HepG2 (cell line): ENCODE measurements at regions not wholly inside any gene's neighbourhood (a gene's known extent, or its start where the extent isn't known, plus 50 kb on each side); places are given as distances from the start of the nearest gene placed in this dataset.

Experiments used
- ATAC-seq: fragments of 200-7000 bp; cut with Tn5 transposase; 3 replicates; pipeline ENCODE4 v1.9.1; 2020; ENCODE audit warnings: mild to moderate bottlenecking, moderate library complexity
- BruUV-seq: library from RNA; stranded (reverse); fragments of 400-500 nt; replicated peaks from 2 replicates; lab custom pipeline; 2021; lab: Mats Ljungman, UMichigan
- CTCF ChIA-PET: fragments of 300-600 bp; formaldehyde crosslinking; extraction: SDS; loops from one replicate; lab custom pipeline; 2021; ENCODE audit warnings: low total read pairs, inconsistent platforms, low intra/inter-chr PET ratio; lab: Yijun Ruan, JAX
- POLR2A ChIA-PET: fragments of 350-600 bp; sonication (Branson Sonifier 250); formaldehyde crosslinking; loops from one replicate; lab custom pipeline; 2020; ENCODE audit warnings: antibody characterized with exemption, inconsistent platforms; lab: Yijun Ruan, JAX
- DNase-seq: peaks from one replicate; pipeline ENCODE4 v3.0.0-alpha.2; 2015; ENCODE audit warnings: low spot score
- FAIRE-seq: peaks from 3 replicates; lab custom pipeline; 2011; peaks lifted over from hg19 to GRCh38; lab: Jason Lieb, UNC
- H2AFZ ChIP-seq: one replicate; pipeline ENCODE4 v1.6.1; 2011; ENCODE audit warnings: low read length, inconsistent platforms
- H3K27ac ChIP-seq: fragments of 300-600 bp; 3 replicates; pipeline ENCODE4 v1.8.0; 2011; ENCODE audit warnings: mixed run types, mild to moderate bottlenecking, mixed read lengths, low read length, inconsistent platforms; ENCODE audit not compliant: insufficient read depth; ENCODE audit errors: extremely low read length
- H3K27me3 ChIP-seq, 2 experiments: fragments of 200-600 bp in 1 of 2; 2 replicates in 1 of 2; 3 replicates in 1 of 2; pipeline versions ENCODE4 v1.6.0 to v1.8.0; 2011; ENCODE audit warnings: low read length in 2 of 2, mild to moderate bottlenecking in 2 of 2, moderate library complexity in 2 of 2, inconsistent platforms in 1 of 2; ENCODE audit not compliant: insufficient read depth in 2 of 2, control insufficient read depth in 1 of 2
- H3K36me3 ChIP-seq, 2 experiments: fragments of 200-600 bp in 1 of 2; replicated peaks in 1 of 2; 2 replicates in 1 of 2; 3 replicates in 1 of 2; pipeline versions ENCODE4 v1.5.1 to v1.8.0; 2011; ENCODE audit warnings: low read length in 2 of 2, inconsistent platforms in 1 of 2; ENCODE audit not compliant: insufficient read depth in 2 of 2, control insufficient read depth in 1 of 2
- H3K4me1 ChIP-seq: 2 replicates; pipeline ENCODE4 v1.5.1; 2012; ENCODE audit warnings: low read length, inconsistent platforms; ENCODE audit not compliant: insufficient read depth
- H3K4me2 ChIP-seq: 2 replicates; pipeline ENCODE4 v1.6.0; 2011; ENCODE audit warnings: low read depth, low read length, inconsistent platforms
- H3K4me3 ChIP-seq, 3 experiments: fragments of 200-600 bp in 1 of 3; sonication (generic), shearing (Covaris generic) in 1 of 3; replicated peaks in 1 of 3; 2 replicates each; pipeline ENCODE4 v1.5.1; 2011 to 2016; ENCODE audit warnings: low read length in 3 of 3, inconsistent platforms in 2 of 3, low read depth in 2 of 3, mild to moderate bottlenecking in 2 of 3, control low read depth in 1 of 3, mixed read lengths in 1 of 3; ENCODE audit not compliant: insufficient read depth in 1 of 3
- H3K79me2 ChIP-seq: one replicate; pipeline ENCODE4 v1.6.1; 2011; ENCODE audit warnings: low read length, inconsistent platforms; ENCODE audit not compliant: insufficient read depth
- H3K9ac ChIP-seq: 2 replicates; pipeline ENCODE4 v1.6.0; 2011; ENCODE audit warnings: mild to moderate bottlenecking, low read depth, low read length, inconsistent platforms; ENCODE audit not compliant: insufficient read depth
- H3K9me3 ChIP-seq: 2 replicates; pipeline ENCODE4 v1.5.1; 2012; ENCODE audit warnings: mild to moderate bottlenecking, low read length
- H4K20me1 ChIP-seq: 2 replicates; pipeline ENCODE4 v1.6.0; 2011; ENCODE audit warnings: inconsistent platforms, mild to moderate bottlenecking, low read length, moderate library complexity; ENCODE audit not compliant: insufficient read depth
- ARHGAP35 ChIP-seq: sonication (generic); formaldehyde crosslinking; IDR thresholded peaks from 2 replicates; pipeline ENCODE4 v1.9.0; 2022; ENCODE audit warnings: mild to moderate bottlenecking, inconsistent platforms, moderate library complexity, missing genetic modification reagents, borderline replicate concordance
- HNF4G ChIP-seq, 2 experiments: sonication (generic) in 1 of 2; formaldehyde crosslinking in 1 of 2; IDR thresholded peaks; 2 replicates each; pipeline versions ENCODE4 v1.4.0 to v1.6.1; 2011 to 2020; ENCODE audit warnings: borderline replicate concordance in 2 of 2, low read depth in 2 of 2, mild to moderate bottlenecking in 2 of 2, low read length in 1 of 2, missing genetic modification reagents in 1 of 2, moderate library complexity in 1 of 2
- KLF16 ChIP-seq, 2 experiments: sonication (generic) in 1 of 2; formaldehyde crosslinking in 1 of 2; IDR thresholded peaks; 2 replicates each; pipeline versions ENCODE4 v1.6.1 to v1.8.0; 2016 to 2023; ENCODE audit warnings: missing genetic modification reagents in 2 of 2, missing compliant biosample characterization in 1 of 2
- RCOR2 ChIP-seq: IDR thresholded peaks from 2 replicates; pipeline ENCODE4 v1.6.1; 2016; ENCODE audit warnings: missing biosample characterization, missing genetic modification reagents
- REL ChIP-seq: sonication (generic); formaldehyde crosslinking; conservative IDR thresholded peaks from 2 replicates; pipeline ENCODE4 v1.8.0; 2022; ENCODE audit warnings: mild to moderate bottlenecking, missing genetic modification reagents, moderate library complexity
- TAF1 ChIP-seq: sonication (generic); formaldehyde crosslinking; IDR thresholded peaks from 2 replicates; pipeline ENCODE4 v1.4.0; 2020; ENCODE audit warnings: missing genetic modification reagents
- TEAD2 ChIP-seq: sonication (generic); formaldehyde crosslinking; IDR thresholded peaks from 2 replicates; pipeline ENCODE4 v1.9.0; 2021; ENCODE audit warnings: missing genetic modification reagents
- U2AF1 ChIP-seq: fragments of 200-400 bp; formaldehyde crosslinking; optimal IDR thresholded peaks from 2 replicates; pipeline ENCODE3; 2017; ENCODE audit warnings: mild to moderate bottlenecking, low read depth, low read length
- ZFP41 ChIP-seq: sonication (generic); formaldehyde crosslinking; IDR thresholded peaks from 2 replicates; pipeline ENCODE4 v1.4.0; 2020; ENCODE audit warnings: mild to moderate bottlenecking, missing genetic modification reagents, borderline replicate concordance
- ZNF17 ChIP-seq: sonication (generic); formaldehyde crosslinking; IDR thresholded peaks from 2 replicates; pipeline ENCODE4 v1.5.0; 2020; ENCODE audit warnings: mild to moderate bottlenecking, missing genetic modification reagents
- WGBS: methylation state at CpG from one replicate; pipeline ENCODE4 v1.1.6; 2017; ENCODE audit warnings: low lambda C conversion rate; 5-methylcytosine and 5-hydroxymethylcytosine counted together
- in situ Hi-C: cut with HindIII; loops from 2 replicates; pipeline ENCODE4 v1.10.0; 2017; ENCODE audit warnings: low pct_unique_long_range_greater_than_20kb; ENCODE audit not compliant: extremely low pct_ligation_motif_present
- intact Hi-C: fragments of 100-400 bp; cut with micrococcal nuclease; formaldehyde crosslinking; loops from one replicate; pipeline ENCODE4 v1.10.0; 2022; ENCODE audit not compliant: unreplicated experiment
- TF ChIP-seq, protein P1 (sequence below): sonication (generic); formaldehyde crosslinking; IDR thresholded peaks from 2 replicates; pipeline ENCODE4 v1.5.1; 2020; ENCODE audit warnings: mild to moderate bottlenecking, missing genetic modification reagents, moderate library complexity
- TF ChIP-seq, protein P2 (sequence below): sonication (generic); formaldehyde crosslinking; IDR thresholded peaks from 2 replicates; pipeline ENCODE4 v1.4.0; 2020; ENCODE audit warnings: low read depth, missing genetic modification reagents
- TF ChIP-seq, protein P3 (sequence below): sonication (generic); formaldehyde crosslinking; IDR thresholded peaks from 2 replicates; pipeline ENCODE4 v1.4.0; 2020; ENCODE audit warnings: missing genetic modification reagents, borderline replicate concordance

DNA sequence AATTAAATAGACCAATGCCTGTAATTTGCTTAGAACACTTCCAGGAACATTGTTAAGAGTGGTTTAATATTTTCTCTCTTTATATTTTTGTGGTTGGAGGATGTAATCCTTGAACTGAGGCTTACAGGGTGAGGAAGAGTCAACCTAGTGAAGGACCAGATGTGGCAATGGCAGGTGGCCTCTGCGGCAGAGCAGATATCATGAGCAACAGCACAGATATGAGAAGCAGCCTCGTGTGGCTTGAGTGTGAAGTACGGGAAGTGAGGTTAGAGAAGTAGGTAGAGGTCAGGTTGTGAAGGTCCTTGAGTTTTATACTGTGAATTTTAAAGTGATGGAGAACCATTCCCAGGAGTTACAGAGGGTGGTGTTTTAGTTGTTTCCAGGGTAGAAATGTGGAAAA lies 417.6 kb upstream of the SUCLG2 start:
- no peaks in the 10 kb centered on the region; a peak in 1 of 5 replicates for H3K27me3 ChIP-seq
- ChIA-PET CTCF (no interaction called here), POLR2A (no interaction called here)
- H3K9me3 ChIP-seq: no peaks in the 10 kb centered on the region
- intact Hi-C loops (no loop called here), in situ Hi-C loops (no loop called here)
- no peak overlapping the region for H3K4me2 ChIP-seq
- no peaks in the 10 kb centered on the region for H4K20me1 ChIP-seq
- H3K27ac ChIP-seq: no peak overlapping the region
- 31% methylated on average over 3 of the region's 3 CpGs for WGBS
- FAIRE-seq (no peak), ATAC-seq (no peak), DNase-seq (no peak)
- H3K4me3 ChIP-seq: no peak overlapping the region
- BruUV-seq: no TSS peak
- H3K4me1 ChIP-seq: no peaks in the 10 kb centered on the region
- no peaks in the 10 kb centered on the region for H3K79me2 ChIP-seq
- H3K9ac ChIP-seq: no peak overlapping the region
- H3K36me3 ChIP-seq: no peaks in the 10 kb centered on the region
- H2AFZ ChIP-seq: no peak overlapping the region
- TF ChIP-seq HNF4G (IDR thresholded peaks at IDR 0.05; ENCODE audit: borderline replicate concordance, low read depth, low read length) (no peak), HNF4G (CRISPR knock-in tag; IDR thresholded peaks at IDR 0.05; ENCODE audit: borderline replicate concordance, low read depth) (no peak), RCOR2 (no peak), TAF1 (CRISPR knock-in tag) (no peak), KLF16 (CRISPR knock-in tag; IDR thresholded peaks at IDR 0.05) (no peak), REL (CRISPR knock-in tag) (no peak), ZNF17 (CRISPR knock-in tag) (no peak), U2AF1 (no peak), ZFP41 (CRISPR knock-in tag) (no peak), TEAD2 (CRISPR knock-in tag) (no peak), ARHGAP35 (CRISPR knock-in tag) (no peak)
- TF ChIP-seq, protein P1, sequence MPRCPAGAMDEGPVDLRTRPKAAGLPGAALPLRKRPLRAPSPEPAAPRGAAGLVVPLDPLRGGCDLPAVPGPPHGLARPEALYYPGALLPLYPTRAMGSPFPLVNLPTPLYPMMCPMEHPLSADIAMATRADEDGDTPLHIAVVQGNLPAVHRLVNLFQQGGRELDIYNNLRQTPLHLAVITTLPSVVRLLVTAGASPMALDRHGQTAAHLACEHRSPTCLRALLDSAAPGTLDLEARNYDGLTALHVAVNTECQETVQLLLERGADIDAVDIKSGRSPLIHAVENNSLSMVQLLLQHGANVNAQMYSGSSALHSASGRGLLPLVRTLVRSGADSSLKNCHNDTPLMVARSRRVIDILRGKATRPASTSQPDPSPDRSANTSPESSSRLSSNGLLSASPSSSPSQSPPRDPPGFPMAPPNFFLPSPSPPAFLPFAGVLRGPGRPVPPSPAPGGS (CRISPR knock-in tag): no peak
- TF ChIP-seq, protein P2, sequence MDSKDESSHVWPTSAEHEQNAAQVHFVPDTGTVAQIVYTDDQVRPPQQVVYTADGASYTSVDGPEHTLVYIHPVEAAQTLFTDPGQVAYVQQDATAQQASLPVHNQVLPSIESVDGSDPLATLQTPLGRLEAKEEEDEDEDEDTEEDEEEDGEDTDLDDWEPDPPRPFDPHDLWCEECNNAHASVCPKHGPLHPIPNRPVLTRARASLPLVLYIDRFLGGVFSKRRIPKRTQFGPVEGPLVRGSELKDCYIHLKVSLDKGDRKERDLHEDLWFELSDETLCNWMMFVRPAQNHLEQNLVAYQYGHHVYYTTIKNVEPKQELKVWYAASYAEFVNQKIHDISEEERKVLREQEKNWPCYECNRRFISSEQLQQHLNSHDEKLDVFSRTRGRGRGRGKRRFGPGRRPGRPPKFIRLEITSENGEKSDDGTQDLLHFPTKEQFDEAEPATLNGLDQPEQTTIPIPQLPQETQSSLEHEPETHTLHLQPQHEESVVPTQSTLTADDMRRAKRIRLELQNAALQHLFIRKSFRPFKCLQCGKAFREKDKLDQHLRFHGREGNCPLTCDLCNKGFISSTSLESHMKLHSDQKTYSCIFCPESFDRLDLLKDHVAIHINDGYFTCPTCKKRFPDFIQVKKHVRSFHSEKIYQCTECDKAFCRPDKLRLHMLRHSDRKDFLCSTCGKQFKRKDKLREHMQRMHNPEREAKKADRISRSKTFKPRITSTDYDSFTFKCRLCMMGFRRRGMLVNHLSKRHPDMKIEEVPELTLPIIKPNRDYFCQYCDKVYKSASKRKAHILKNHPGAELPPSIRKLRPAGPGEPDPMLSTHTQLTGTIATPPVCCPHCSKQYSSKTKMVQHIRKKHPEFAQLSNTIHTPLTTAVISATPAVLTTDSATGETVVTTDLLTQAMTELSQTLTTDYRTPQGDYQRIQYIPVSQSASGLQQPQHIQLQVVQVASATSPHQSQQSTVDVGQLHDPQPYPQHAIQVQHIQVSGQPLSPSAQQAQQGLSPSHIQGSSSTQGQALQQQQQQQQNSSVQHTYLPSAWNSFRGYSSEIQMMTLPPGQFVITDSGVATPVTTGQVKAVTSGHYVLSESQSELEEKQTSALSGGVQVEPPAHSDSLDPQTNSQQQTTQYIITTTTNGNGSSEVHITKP (CRISPR knock-in tag): no peak
- TF ChIP-seq, protein P3, sequence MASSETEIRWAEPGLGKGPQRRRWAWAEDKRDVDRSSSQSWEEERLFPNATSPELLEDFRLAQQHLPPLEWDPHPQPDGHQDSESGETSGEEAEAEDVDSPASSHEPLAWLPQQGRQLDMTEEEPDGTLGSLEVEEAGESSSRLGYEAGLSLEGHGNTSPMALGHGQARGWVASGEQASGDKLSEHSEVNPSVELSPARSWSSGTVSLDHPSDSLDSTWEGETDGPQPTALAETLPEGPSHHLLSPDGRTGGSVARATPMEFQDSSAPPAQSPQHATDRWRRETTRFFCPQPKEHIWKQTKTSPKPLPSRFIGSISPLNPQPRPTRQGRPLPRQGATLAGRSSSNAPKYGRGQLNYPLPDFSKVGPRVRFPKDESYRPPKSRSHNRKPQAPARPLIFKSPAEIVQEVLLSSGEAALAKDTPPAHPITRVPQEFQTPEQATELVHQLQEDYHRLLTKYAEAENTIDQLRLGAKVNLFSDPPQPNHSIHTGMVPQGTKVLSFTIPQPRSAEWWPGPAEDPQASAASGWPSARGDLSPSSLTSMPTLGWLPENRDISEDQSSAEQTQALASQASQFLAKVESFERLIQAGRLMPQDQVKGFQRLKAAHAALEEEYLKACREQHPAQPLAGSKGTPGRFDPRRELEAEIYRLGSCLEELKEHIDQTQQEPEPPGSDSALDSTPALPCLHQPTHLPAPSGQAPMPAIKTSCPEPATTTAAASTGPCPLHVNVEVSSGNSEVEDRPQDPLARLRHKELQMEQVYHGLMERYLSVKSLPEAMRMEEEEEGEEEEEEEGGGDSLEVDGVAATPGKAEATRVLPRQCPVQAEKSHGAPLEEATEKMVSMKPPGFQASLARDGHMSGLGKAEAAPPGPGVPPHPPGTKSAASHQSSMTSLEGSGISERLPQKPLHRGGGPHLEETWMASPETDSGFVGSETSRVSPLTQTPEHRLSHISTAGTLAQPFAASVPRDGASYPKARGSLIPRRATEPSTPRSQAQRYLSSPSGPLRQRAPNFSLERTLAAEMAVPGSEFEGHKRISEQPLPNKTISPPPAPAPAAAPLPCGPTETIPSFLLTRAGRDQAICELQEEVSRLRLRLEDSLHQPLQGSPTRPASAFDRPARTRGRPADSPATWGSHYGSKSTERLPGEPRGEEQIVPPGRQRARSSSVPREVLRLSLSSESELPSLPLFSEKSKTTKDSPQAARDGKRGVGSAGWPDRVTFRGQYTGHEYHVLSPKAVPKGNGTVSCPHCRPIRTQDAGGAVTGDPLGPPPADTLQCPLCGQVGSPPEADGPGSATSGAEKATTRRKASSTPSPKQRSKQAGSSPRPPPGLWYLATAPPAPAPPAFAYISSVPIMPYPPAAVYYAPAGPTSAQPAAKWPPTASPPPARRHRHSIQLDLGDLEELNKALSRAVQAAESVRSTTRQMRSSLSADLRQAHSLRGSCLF (CRISPR knock-in tag): no peak
